GM19023 (cell line): ENCODE measurements at regions not wholly inside any gene's neighbourhood (a gene's known extent, or its start where the extent isn't known, plus 50 kb on each side); places are given as distances from the start of the nearest gene placed in this dataset.
"Not testable (repeated sequence)": the region's sequence is repeated elsewhere in the genome, so short reads cannot be mapped to it uniquely, and the experiment has no call there.

Experiments
- ATAC-seq: cut with Tn5 transposase; IDR thresholded peaks from one replicate; pipeline ENCODE4 v1.9.1; 2021; ENCODE audit warnings: mild to moderate bottlenecking, moderate library complexity; ENCODE audit not compliant: unreplicated experiment

DNA sequence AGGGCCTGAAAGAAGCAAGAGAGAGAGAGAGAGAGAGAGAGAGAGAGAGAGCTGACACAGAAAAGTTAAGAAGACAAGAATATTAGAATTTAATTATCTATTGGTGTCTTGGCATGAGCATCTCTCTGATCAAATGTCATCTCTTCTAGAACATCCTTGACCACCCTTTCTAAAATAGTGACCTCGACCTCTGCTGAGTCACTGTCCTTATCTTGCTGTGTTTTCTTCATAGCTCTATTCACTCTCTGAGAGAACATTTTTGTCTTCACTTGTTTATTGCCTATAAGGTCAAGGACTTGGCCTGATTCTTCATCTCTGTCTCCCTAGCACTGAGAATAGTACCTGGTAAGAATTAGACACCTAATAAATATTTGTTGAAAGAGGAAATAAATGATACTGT lies 383.8 kb upstream of the RPS23 start:
- ATAC-seq = no peak

DNA sequence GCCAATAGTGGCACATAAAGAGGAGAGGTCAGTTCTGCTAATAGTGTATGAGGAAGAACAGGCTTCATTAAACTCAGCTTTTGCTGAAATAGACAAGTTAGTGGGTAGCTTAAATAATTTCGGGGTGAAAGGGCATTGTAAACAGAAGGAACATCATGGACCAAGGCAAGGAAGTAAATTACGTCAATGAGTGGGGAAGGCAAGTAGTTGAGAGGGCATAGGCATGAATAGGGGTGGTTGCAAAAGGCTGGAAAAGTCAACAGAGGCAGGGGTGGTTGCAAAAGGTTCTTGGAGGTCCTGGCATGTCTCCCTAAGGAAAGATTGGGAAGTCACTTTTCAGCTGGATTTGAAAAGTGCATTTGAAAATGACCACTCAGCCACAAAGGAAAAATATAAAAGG lies 383.3 kb upstream of the RPS23 start:
- no peak for ATAC-seq

DNA sequence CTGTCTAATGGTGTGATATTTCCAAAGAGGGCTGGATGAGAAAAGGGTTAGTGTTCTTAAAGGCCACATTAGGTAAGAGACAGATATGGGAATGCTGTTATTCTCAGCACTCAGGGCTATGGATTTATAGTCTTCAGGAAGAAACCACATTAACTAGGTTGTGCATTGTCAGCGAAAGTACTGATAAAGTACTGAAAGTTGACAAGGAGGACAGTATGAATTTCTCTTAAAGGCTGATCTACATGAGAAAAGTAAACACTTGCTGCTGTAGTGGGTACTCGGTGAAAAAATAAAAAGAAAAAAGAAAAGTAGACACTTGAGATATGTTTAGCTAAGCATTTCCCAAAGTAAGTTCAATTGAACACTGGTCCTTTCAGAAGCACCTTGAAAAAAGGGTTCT lies 381.0 kb upstream of the RPS23 start:
- ATAC-seq = no peak

DNA sequence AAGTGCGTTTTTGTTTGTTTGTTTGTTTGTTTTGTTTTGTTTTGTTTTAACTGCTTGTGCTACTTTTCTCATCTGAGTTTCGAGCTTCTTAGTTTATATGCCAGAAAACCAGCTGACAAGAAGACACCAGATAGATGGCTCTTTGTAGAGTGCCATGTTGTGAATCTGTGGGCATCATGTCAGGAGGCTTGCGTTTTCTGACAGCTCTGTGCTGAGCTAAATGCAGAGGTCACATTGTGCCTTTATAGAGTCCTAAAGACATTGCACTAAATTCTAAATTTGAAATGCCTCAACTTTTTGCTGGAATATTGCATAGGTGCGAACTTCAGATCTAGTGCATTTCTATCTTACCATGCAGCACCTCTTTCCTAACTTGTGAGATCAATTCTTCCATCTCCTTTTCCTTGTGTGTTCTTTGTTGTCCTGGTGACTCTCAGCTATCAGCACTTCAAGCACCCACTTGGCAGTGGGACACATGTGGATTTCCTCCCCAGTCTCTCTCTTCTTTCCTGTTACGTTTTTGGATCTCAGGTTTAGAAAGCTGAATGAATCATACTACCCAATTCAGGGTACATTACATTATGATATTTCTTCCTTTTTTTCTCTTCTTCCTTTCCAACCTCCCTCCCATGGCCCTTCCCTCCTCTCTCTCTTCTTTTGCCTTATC lies 379.0 kb upstream of the RPS23 start:
- ATAC-seq = no peak

DNA sequence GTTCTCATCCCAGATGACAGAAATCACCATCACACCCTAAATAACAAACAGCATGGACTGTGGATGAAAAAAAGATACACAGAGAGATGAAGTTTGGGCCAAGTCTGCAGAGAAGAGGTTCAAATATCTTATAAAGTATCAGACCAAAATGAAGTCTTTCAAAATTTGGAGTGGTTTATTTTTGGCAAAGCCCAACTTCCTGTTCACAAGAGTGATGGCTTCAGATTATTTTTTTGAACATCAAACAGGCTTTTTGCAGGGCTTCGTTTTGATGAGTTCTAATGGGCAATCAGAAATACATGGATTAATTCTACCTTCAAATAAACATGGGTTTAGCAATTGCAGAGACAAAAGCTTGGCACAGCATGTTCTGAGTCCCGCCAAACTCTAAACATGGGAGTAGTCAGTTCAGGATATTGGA lies 378.2 kb upstream of the RPS23 start:
- ATAC-seq = no peak

DNA sequence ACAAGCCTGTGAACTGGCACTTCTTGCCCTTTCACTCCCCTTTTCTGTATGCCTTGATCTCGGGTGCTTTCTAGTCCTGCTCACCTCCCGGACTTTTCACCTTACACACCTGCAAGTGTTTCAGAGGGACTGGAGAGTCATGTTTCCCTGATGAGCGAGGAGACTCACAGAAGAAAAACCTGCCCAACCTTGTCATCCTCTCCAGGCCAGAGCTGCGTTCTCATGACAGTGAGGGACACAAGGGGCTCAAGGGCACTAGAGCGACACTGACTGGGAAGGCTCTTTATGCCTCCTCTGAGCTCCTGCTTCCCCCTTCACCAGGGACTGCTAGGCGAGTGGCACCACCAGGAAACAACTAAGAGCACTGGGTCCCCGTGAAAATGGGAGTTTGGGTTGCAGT lies 376.9 kb upstream of the RPS23 start:
- no peak for ATAC-seq

DNA sequence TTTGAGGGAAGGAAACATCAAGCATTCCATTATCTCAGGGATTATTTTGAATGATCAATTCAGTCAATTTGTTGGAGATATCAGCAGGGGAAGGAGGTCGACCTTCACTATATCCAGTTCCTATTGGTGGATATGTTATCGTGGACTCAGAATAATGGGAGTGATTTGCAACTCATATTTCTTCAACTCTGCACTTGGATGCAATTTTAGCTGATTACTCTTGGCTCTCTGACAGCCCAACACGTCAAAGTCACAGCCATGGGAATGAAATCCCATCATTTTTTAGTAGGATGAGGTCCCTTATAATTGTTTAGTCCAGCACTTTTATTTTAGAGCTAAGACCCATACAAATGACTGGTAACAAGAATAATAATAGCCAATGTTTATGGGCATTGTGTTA lies 371.8 kb upstream of the RPS23 start:
- no peak for ATAC-seq

DNA sequence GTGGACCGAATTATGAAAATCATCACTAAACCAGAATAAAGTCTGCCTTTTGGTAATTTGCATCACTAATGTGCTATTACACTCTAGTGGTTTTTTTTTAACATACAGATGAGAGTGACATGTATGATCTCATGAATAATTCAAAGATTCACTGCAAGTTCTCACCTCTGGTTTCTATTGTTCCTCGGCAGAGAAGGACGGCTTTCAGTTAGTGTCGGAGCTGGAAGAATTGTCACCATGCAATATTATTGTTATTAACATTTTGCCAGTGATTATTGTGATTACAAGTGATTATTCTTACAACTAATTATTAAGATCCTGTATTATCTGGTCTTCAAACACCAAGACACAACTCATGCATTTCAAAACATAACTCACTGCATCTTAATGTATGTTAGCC lies 366.6 kb upstream of the RPS23 start:
- no peak for ATAC-seq

DNA sequence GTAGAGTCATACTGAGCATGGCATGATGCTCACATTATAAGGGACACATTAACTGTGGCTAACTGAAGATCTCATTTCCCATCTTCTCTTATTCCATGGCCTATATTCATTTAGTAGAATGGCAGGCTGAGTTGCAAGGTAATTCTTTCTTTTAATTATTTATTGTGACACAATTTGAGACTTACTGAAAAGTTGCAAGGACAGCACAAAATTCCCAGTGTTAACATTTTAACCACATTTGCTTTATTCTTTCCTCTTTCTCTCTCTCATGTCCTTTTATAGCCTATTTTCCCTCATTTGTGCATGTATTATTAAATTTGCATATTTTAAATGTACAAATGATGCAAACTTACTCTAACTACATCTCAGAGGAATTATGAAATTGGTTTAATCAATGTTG lies 366.1 kb upstream of the RPS23 start:
- ATAC-seq = no peak

DNA sequence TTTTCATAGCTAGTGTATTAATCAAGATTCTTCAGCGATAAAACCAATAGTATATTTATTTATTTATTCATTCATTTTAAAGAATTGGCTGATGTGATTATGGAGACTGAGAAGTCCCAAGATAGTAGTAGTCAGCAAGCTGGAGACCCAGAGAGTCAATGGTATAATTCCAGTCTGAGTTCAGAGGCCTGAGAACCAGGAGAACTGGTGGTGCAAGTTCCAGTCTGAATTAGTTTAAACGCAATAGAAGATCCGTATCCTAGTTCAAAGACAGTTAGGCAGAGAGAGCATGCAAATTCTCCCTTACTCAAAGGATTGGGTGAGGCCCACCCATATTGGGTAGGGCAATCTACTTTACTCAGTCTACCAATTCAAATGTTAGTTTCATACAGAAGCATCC lies 364.2 kb upstream of the RPS23 start:
- no peak for ATAC-seq

DNA sequence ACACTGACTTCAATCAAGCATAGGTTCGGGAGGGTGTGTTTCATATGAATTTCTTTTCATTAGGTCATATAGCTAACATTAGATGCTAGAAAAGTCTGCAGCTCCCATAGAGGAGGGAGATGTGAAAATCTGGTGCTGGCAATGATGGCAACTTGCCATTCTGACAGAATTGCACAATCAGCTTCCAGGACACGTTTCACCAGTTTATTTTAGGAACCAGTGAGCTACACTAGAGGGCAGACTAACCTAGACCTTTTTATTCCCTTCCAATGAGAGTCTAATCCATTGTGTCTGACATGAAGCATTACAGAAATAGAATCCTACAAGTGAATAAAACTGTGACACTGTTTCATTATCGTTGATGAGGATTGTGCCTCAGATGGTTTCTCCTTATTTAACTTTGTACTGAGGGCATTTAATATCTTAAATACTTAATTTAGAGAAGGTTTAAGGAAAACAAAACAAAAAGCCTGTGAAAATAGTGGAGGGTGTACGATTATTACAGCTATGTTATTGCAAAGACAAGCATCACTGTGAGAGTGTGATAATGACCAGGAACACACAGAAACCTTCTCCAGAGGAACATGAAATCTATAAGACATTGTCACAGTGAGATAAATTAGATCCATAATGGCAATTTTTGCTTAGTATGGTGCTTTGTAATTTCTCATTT lies 363.3 kb upstream of the RPS23 start:
- peak; percentile 72 for ATAC-seq

DNA sequence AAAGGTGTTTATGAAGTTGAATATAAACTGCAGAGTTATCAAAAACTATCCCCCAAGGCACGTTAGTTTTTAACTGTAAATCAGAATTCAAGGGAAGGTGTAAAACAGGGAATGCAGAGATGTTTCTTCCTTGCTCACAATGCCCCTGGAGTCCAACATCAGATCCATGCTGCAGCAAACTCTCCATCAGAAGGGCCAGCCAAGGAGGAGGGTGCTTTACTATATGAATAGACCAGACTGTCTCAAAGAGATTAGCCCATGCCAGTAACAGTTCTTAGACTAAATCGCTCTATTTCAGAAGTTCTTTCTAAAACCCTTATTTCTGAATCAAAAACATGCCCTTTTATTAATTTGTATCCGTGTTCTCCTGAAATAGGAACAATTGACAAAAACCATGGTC lies 362.8 kb upstream of the RPS23 start:
- ATAC-seq = no peak

DNA sequence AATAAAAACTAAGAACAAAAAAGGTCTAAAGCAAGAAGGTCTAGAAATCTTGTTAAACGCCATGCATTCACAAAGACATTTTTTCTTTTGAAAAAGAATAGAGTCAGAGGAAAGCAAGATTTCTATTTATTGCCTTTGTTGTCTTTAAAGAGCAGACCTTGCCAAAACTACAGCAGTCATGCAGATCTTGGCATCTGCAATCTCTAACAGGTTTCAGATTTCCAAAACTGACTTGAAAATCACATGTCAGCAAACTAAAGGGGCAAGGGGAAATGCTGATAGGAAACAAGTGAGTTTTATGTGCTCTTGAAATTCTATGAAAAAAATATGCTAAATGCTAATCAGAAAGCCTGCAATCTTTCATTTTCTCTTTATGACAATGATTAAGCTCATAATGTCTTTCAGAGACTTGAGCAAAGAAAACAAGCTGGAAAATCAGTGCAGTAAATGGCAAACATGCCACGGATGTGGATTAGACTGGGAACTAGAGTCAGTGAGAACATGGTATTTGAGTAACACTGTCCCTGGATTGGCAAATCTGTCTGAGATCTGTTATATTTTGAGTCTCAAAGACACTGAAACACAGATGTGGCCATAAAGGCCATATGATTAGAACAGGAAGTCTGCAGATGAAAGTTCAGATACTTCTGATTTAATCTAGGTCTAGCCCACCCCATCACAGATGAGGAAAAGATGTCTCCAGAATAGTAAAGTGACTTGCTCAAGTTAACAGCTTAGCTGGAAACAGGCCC lies 361.4 kb upstream of the RPS23 start:
- ATAC-seq = no peak

DNA sequence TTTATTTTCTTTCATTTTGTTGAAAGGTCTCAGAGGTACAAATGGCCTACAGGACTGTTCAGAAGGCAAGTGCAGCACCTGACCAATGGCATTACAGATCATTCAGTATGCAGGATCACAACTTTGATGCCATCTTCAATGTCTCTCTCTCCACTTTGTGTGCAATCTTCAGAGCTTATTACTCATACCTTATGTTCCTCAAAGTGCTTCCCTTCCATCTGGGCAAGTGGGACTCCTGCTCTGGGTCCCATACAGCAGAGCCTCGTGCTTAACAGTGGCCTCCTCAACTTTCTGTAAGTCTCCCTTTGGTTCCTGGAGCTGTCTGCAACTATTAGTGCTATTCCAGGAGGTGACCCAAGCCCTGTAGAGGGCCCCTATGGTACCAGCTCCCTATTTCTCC lies 358.4 kb upstream of the RPS23 start:
- ATAC-seq = no peak

DNA sequence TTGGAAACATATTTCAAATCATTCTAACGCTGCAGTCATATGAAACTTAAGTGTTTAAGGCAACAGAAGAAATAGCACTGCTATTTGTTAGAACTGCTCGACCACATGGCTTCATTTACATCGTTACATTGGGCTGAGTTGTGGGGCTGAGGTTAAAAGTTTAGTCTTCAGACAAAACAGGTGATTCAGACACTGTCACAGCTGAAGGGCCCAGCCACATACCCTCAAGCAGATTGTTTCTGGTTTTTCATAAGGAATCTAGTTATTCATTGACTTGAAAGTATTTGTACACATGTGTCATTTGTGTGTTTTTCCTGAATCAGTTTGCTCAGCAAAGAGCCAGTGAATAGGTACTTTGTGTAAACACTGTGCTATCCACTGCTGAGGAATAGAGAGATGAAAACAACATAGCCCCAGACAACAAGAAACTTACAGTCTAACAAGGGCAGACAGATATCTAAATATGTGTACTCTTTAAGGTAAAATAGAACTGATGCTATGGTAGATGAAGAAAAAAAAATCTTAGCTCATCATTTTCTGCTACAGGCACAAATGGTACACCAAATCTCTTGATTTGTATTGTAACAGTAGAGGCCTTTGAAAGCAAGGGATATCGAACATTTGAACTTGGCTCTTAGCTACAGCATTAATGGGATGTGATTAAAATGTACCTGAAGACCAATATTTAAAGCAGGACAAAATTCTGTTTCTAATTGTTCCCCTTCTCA lies 357.6 kb upstream of the RPS23 start:
- peak; percentile 93 for ATAC-seq

DNA sequence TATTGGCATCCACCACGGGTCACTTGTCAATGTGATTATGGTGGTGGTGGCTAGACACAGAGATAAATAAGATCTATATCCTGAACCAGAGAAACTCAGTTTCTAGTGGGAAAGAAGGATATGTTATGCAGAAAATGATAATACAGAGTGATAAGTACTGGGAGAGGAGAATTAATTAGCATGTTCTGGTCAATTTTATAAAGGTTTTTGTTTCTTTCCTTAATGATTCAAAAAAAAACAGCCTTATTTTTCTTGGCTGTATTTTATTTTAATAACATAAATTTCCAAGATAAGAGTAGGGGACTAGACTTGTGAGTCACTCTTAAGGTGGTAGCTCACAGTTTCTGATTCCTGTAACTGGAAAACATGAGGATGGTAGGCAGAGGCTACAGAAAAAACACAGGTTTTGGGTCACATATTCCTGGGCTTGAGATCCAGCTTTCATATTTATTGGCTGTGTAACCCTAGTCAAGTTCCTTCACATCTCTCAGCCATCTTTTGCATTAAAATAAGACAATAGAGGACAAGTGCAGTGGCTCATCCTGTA lies 350.3 kb upstream of the RPS23 start:
- ATAC-seq = no peak

DNA sequence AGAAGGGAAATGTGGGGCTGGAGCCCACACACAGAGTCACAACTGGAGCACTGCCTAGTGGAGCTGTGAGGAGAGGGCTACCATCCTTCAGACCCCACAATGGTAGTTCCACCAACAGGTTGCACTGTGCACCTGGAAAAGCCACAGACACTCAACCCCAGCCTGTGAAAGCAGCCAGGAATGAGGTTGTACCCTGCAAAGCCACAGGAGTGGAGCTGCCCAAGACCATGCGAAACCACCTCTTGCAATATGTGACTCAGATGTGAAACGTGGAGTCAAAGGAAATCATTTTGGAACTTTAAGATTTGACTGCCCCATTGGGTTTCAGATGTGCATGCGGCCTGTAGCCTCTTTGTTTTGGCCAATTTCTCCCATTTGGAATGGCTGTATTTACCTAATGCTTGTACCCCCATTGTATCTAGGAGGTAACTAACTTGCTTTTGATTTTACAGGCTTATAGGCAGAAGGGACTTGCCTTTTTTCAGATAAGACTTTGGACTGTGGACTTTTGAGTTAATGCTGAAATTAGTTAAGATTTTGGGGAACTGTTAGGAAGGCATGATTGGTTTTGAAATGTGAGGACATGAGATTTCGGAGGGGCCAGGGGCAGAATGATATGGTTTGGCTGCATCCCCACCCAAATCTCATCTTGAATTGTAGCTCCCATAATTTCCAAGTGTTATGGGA lies 348.9 kb upstream of the RPS23 start:
- ATAC-seq = not testable (repeated sequence)

DNA sequence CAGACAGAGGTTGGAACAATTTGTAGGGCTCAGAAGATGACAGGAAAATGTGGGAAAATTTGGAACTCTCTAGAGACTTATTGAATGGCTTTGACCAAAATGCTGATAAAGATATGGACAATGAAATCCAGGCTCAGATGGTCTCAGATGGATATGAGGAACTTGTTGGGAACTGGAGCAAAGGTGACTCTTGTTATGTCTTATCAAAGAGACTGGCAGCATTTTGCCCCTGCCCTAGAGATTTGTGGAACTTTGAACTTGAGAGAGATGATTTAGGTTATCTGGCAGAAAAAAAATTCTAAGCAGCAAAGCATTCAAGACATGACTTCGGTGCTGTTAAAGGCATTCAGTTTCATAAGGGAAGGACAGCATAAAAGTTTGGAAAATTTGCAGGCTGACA lies 347.9 kb upstream of the RPS23 start:
- not testable (repeated sequence) for ATAC-seq

DNA sequence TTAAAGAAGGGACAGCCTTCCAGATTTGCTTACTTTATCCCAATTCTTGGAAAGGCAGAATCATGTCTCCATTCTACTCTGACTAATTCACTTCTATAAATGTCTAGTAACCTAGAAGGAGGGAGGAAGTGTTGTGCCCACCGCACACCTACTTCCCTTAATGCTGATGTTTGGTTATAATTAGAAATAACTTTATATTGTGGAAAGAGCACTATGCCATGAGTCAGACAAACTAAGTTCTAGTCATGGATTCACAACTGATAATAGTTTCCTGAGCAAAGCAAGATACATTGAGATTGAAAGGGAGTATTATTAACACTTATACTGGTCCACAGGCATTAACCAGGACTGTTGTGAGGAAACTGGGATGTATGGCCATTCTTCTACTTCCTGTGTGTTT lies 345.9 kb upstream of the RPS23 start:
- ATAC-seq = no peak

DNA sequence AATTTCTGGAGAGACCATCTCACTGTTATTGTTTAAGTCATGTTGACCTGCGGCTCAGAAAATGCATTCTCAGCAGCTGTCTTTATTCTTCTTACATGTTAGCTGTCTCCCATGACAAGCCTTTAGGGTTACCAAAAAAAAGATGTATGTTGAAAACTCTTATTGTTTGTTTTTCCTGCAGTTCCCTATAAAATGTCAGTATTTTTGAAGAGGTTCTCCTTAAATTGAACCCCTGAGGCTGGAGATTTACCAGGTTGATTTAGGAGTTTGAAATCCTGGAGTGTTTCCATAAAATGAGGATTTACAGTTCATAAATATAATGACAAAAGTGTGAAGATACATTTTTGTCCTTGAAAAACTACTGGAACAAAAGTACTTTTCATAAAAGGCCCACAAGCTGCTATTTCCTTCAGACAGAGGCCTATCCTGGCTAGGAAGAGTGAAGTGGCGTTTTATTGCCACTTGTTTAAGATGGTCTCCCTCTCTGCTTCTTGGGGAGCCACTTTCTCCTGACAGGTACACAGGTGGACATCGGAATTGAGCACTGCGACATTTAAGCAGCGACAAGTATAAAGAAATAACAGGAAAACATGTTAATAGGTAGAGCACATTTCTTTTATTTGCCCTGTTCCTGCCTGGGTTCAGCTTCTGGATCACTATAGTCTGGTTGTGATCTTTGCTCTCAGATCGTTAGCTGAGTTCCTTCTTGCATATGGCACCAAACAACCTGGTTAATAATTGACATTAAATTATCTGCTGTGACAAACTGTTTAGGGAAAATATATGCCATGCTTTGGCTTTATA lies 344.8 kb upstream of the RPS23 start:
- ATAC-seq = no peak
